H9 (cell line): ENCODE measurements at regions not wholly inside any gene's neighbourhood (a gene's known extent, or its start where the extent isn't known, plus 50 kb on each side); places are given as distances from the start of the nearest gene placed in this dataset.

Experiments
- DNase-seq: peaks from one replicate; pipeline ENCODE4 v3.0.0-alpha.2; 2017
- H2AFZ ChIP-seq: one replicate; pipeline ENCODE4 v1.6.1; 2013; ENCODE audit warnings: mild to moderate bottlenecking, low read length, control low read depth, moderate library complexity
- H2AK5ac ChIP-seq: 2 replicates; pipeline ENCODE4 v1.6.1; 2013; ENCODE audit warnings: low read length, control low read depth, mixed read lengths; ENCODE audit not compliant: insufficient read length
- H2BK120ac ChIP-seq: one replicate; pipeline ENCODE4 v1.6.1; 2013; ENCODE audit warnings: low read depth, mild to moderate bottlenecking, low read length, control low read depth, inconsistent platforms; ENCODE audit not compliant: poor library complexity, severe bottlenecking
- H2BK12ac ChIP-seq: 2 replicates; pipeline ENCODE4 v1.6.1; 2013; ENCODE audit warnings: low read length, control low read depth, mixed read lengths, low read depth; ENCODE audit not compliant: insufficient read length
- H2BK15ac ChIP-seq: 2 replicates; pipeline ENCODE4 v1.6.1; 2013; ENCODE audit warnings: low read depth, low read length, control low read depth
- H2BK20ac ChIP-seq: one replicate; pipeline ENCODE4 v1.6.1; 2013; ENCODE audit warnings: low read depth, mild to moderate bottlenecking, low read length, control low read depth, inconsistent platforms; ENCODE audit not compliant: poor library complexity, severe bottlenecking
- H2BK5ac ChIP-seq: 2 replicates; pipeline ENCODE4 v1.6.1; 2013; ENCODE audit warnings: low read length, control low read depth, mixed read lengths; ENCODE audit not compliant: insufficient read length
- H3K14ac ChIP-seq: 2 replicates; pipeline ENCODE4 v1.6.1; 2013; ENCODE audit warnings: low read length, control low read depth; ENCODE audit not compliant: insufficient read depth
- H3K18ac ChIP-seq: 2 replicates; pipeline ENCODE4 v1.6.1; 2013; ENCODE audit warnings: low read depth, mild to moderate bottlenecking, mixed read lengths, low read length, control low read depth; ENCODE audit not compliant: insufficient read length
- H3K23ac ChIP-seq: 2 replicates; pipeline ENCODE4 v1.6.1; 2013; ENCODE audit warnings: low read length, control low read depth, mixed read lengths, low read depth; ENCODE audit not compliant: insufficient read length
- H3K23me2 ChIP-seq: 2 replicates; pipeline ENCODE4 v1.6.1; 2013; ENCODE audit warnings: low read depth, mild to moderate bottlenecking, mixed read lengths, low read length, control low read depth; ENCODE audit not compliant: insufficient read length, poor library complexity, severe bottlenecking
- H3K27ac ChIP-seq: 2 replicates; pipeline ENCODE4 v1.5.1; 2013; ENCODE audit warnings: low read length, control low read depth, mixed read lengths, low read depth; ENCODE audit not compliant: insufficient read length
- H3K27me3 ChIP-seq: 2 replicates; pipeline ENCODE4 v1.6.1; 2013; ENCODE audit warnings: low read length, control low read depth, inconsistent platforms; ENCODE audit not compliant: insufficient read depth
- H3K4ac ChIP-seq: 2 replicates; pipeline ENCODE4 v1.6.1; 2013; ENCODE audit warnings: low read depth, mild to moderate bottlenecking, control low read depth, inconsistent platforms, low read length, moderate library complexity
- H3K4me1 ChIP-seq: 2 replicates; pipeline ENCODE4 v1.6.1; 2013; ENCODE audit warnings: low read length, control low read depth, inconsistent platforms; ENCODE audit not compliant: insufficient read depth
- H3K4me2 ChIP-seq: 2 replicates; pipeline ENCODE4 v1.6.1; 2013; ENCODE audit warnings: low read length, control low read depth, mixed read lengths; ENCODE audit not compliant: insufficient read length, insufficient read depth
- H3K56ac ChIP-seq: 2 replicates; pipeline ENCODE4 v1.6.1; 2013; ENCODE audit warnings: low read depth, mild to moderate bottlenecking, mixed read lengths, low read length, control low read depth; ENCODE audit not compliant: insufficient read length
- H3K79me1 ChIP-seq: 2 replicates; pipeline ENCODE4 v1.6.1; 2013; ENCODE audit warnings: low read depth, mild to moderate bottlenecking, moderate library complexity, low read length, control low read depth, inconsistent platforms; ENCODE audit not compliant: insufficient read depth, poor library complexity, severe bottlenecking
- H3K79me2 ChIP-seq: 2 replicates; pipeline ENCODE4 v1.6.1; 2013; ENCODE audit warnings: low read length, control low read depth, inconsistent platforms; ENCODE audit not compliant: insufficient read depth
- H3K9ac ChIP-seq: 2 replicates; pipeline ENCODE4 v1.6.1; 2013; ENCODE audit warnings: low read length, control low read depth, mixed read lengths; ENCODE audit not compliant: insufficient read length; ENCODE audit errors: extremely low read depth
- H3K9me3 ChIP-seq: one replicate; pipeline ENCODE4 v1.6.1; 2013; ENCODE audit warnings: low read depth, low read length, inconsistent platforms; ENCODE audit not compliant: control insufficient read depth
- H3T11ph ChIP-seq: one replicate; pipeline ENCODE4 v1.6.1; 2013; ENCODE audit warnings: mild to moderate bottlenecking, low read length, control low read depth, inconsistent platforms
- H4K20me1 ChIP-seq: one replicate; pipeline ENCODE4 v1.6.1; 2013; ENCODE audit not compliant: control insufficient read depth, insufficient read length, insufficient read depth
- H4K5ac ChIP-seq: 2 replicates; pipeline ENCODE4 v1.6.1; 2013; ENCODE audit warnings: low read depth, mild to moderate bottlenecking, mixed read lengths, low read length, control low read depth; ENCODE audit not compliant: insufficient read length
- H4K8ac ChIP-seq: replicated peaks from 2 replicates; pipeline ENCODE4 v1.6.1; 2013; ENCODE audit warnings: low read length, control low read depth, mixed read lengths, low read depth; ENCODE audit not compliant: insufficient read length
- H4K91ac ChIP-seq: 2 replicates; pipeline ENCODE4 v1.6.1; 2013; ENCODE audit warnings: low read depth, mild to moderate bottlenecking, moderate library complexity, mixed read lengths, low read length, control low read depth; ENCODE audit not compliant: insufficient read length
- H3K27ac Mint-ChIP-seq, 3 experiments: 2 replicates in 2 of 3; 3 replicates in 1 of 3; pipeline ENCODE4 v1.8.0; 2020 to 2021; ENCODE audit warnings: mixed read lengths in 3 of 3, mild to moderate bottlenecking in 1 of 3, moderate library complexity in 1 of 3
- H3K27me3 Mint-ChIP-seq: 2 replicates; pipeline ENCODE4 v1.8.0; 2021; ENCODE audit warnings: low read depth, mild to moderate bottlenecking, moderate library complexity, mixed read lengths
- H3K36me3 Mint-ChIP-seq, 3 experiments: 2 replicates in 2 of 3; 3 replicates in 1 of 3; pipeline ENCODE4 v1.8.0; 2020 to 2021; ENCODE audit warnings: low read depth in 3 of 3, mixed read lengths in 3 of 3; ENCODE audit not compliant: insufficient read depth in 1 of 3
- H3K4me1 Mint-ChIP-seq, 2 experiments: 2 replicates each; pipeline ENCODE4 v1.8.0; 2020; ENCODE audit warnings: mixed read lengths in 2 of 2
- H3K4me3 Mint-ChIP-seq, 2 experiments: 2 replicates in 1 of 2; 3 replicates in 1 of 2; pipeline ENCODE4 v1.8.0; 2020 to 2021; ENCODE audit warnings: mild to moderate bottlenecking in 2 of 2, mixed read lengths in 2 of 2, moderate library complexity in 1 of 2
- H3K9me3 Mint-ChIP-seq, 2 experiments: 2 replicates in 1 of 2; 3 replicates in 1 of 2; pipeline ENCODE4 v1.8.0; 2020; ENCODE audit warnings: mild to moderate bottlenecking in 2 of 2, mixed read lengths in 2 of 2, moderate library complexity in 1 of 2
- WGBS: extraction: QIAGEN DNeasy Blood & Tissue Kit; methylation state at CpG from one replicate; pipeline ENCODE4 v1.1.7; 2013; ENCODE audit warnings: missing lambda C conversion rate, low lambda C conversion rate, mixed read lengths; ENCODE audit not compliant: insufficient read length; ENCODE audit errors: extremely low coverage; 5-methylcytosine and 5-hydroxymethylcytosine counted together
- TF ChIP-seq, protein P1 (sequence below): fragments of 200-600 bp; sonication (generic); conservative IDR thresholded peaks from 3 replicates; pipeline ENCODE4 v1.8.0; 2021; ENCODE audit warnings: antibody characterized with exemption, mild to moderate bottlenecking

DNA sequence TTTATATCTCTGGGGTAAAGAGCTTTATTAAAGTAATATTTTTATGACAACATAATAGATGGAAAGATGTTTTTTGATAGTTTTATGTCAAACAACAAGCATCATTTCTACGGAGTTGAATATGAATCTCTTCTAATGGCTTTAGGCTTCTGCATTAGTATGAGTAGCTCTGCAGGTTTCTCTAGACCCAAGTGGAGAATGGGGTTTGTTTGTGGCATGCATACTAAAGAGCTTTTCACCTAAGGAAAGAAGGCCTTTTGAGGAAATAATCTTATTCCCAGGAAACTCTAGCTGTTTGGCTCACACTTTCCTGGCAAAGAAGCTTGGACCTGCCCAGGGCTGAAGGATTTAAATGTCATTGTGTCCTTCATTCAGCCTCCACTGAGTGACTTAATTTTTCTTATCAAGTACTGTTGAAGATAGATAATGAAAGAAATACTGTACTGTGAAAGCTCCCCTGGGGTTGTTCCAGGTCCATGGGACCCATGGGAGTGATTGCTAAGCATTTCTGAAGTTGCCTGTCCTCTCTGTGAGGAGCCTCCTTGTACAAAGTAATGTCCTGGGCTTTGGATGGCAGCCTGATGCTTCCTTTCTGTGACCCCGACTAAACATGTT is 469.3 kb downstream of the LRIG3 start:
- no peak overlapping the region for H4K5ac ChIP-seq
- TF ChIP-seq, protein P1, sequence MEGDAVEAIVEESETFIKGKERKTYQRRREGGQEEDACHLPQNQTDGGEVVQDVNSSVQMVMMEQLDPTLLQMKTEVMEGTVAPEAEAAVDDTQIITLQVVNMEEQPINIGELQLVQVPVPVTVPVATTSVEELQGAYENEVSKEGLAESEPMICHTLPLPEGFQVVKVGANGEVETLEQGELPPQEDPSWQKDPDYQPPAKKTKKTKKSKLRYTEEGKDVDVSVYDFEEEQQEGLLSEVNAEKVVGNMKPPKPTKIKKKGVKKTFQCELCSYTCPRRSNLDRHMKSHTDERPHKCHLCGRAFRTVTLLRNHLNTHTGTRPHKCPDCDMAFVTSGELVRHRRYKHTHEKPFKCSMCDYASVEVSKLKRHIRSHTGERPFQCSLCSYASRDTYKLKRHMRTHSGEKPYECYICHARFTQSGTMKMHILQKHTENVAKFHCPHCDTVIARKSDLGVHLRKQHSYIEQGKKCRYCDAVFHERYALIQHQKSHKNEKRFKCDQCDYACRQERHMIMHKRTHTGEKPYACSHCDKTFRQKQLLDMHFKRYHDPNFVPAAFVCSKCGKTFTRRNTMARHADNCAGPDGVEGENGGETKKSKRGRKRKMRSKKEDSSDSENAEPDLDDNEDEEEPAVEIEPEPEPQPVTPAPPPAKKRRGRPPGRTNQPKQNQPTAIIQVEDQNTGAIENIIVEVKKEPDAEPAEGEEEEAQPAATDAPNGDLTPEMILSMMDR = no peak
- H4K8ac ChIP-seq = no peak overlapping the region
- no peak overlapping the region for H4K91ac ChIP-seq
- H3K27me3 Mint-ChIP-seq = no peaks in the 10 kb centered on the region
- no peak overlapping the region for H3K23ac ChIP-seq
- no peak overlapping the region for H3K14ac ChIP-seq
- H2AFZ ChIP-seq = no peak overlapping the region
- H3K9me3 Mint-ChIP-seq = no peaks in the 10 kb centered on the region
- no peaks in the 10 kb centered on the region for H4K20me1 ChIP-seq
- no peak overlapping the region for H2BK120ac ChIP-seq
- peaks cover 23 to 25% of the 10 kb centered on the region in 2 experiments for H3K4me1 Mint-ChIP-seq
- H3K4ac ChIP-seq = no peak overlapping the region
- H3K79me1 ChIP-seq = no peaks in the 10 kb centered on the region
- no peaks in the 10 kb centered on the region for H3K27me3 ChIP-seq
- no peaks in the 10 kb centered on the region for H3K4me1 ChIP-seq
- H3K4me3 Mint-ChIP-seq = no peak overlapping the region
- no peak overlapping the region for H3T11ph ChIP-seq
- H2BK15ac ChIP-seq = no peak overlapping the region
- no peak for DNase-seq
- H2BK20ac ChIP-seq = no peak overlapping the region
- no peak overlapping the region for H3K4me2 ChIP-seq
- no peak overlapping the region for H2BK5ac ChIP-seq
- H3K23me2 ChIP-seq = no peaks in the 10 kb centered on the region
- H3K56ac ChIP-seq = no peak overlapping the region
- H2AK5ac ChIP-seq = no peak overlapping the region
- no peak overlapping the region for H3K18ac ChIP-seq
- H3K36me3 Mint-ChIP-seq = no peaks in the 10 kb centered on the region; a peak in 1 of 7 replicates
- no peaks in the 10 kb centered on the region for H3K9me3 ChIP-seq
- no peak overlapping the region for H3K9ac ChIP-seq
- WGBS = no CpG with 5 or more reads among the region's 2 CpGs
- H3K27ac Mint-ChIP-seq = peak overlapping the region in 2 of 3 experiments; percentile 34 to 81; a peak in 3 of 7 replicates
- no peaks in the 10 kb centered on the region for H3K79me2 ChIP-seq
- no peak overlapping the region for H2BK12ac ChIP-seq
- H3K27ac ChIP-seq = peak overlapping the region; percentile 30
